SU-DHL-6 (cell line): ENCODE measurements at regions not wholly inside any gene's neighbourhood (a gene's known extent, or its start where the extent isn't known, plus 50 kb on each side); places are given as distances from the start of the nearest gene placed in this dataset.

Experiments used
- H2AFZ ChIP-seq: fragments of 200-600 bp; sonication (generic); 2 replicates; pipeline ENCODE4 v1.6.1; 2014; ENCODE audit warnings: low read depth, mild to moderate bottlenecking, moderate library complexity, mixed read lengths, antibody characterized with exemption, low read length; ENCODE audit not compliant: severe bottlenecking
- H3F3A ChIP-seq: fragments of 200-600 bp; shearing (Covaris generic); 2 replicates; pipeline ENCODE4 v1.6.0; 2016; ENCODE audit warnings: antibody characterized with exemption, mild to moderate bottlenecking; ENCODE audit not compliant: insufficient read depth
- H3K27ac ChIP-seq: fragments of 200-600 bp; sonication (generic); 2 replicates; pipeline ENCODE4 v1.5.1; 2016; ENCODE audit warnings: low read depth, mild to moderate bottlenecking, low read length, moderate library complexity, mixed read lengths
- H3K27me3 ChIP-seq: fragments of 200-600 bp; sonication (generic), shearing (Covaris generic); 2 replicates; pipeline ENCODE4 v1.6.0; 2014; ENCODE audit warnings: mild to moderate bottlenecking, low read length
- H3K36me3 ChIP-seq: fragments of 200-600 bp; sonication (generic); 2 replicates; pipeline ENCODE4 v1.6.1; 2014; ENCODE audit warnings: mild to moderate bottlenecking, low read length, mixed read lengths
- H3K4me2 ChIP-seq: fragments of 300-600, 200-600 bp; shearing (Covaris generic), sonication (generic); 2 replicates; pipeline ENCODE4 v1.6.0; 2014; ENCODE audit warnings: low read length, low read depth, mild to moderate bottlenecking; ENCODE audit not compliant: poor library complexity, severe bottlenecking
- H3K4me3 ChIP-seq: fragments of 200-600 bp; sonication (generic); 2 replicates; pipeline ENCODE4 v1.5.1; 2014; ENCODE audit warnings: antibody characterized with exemption, low read length, mild to moderate bottlenecking, mixed read lengths; ENCODE audit not compliant: insufficient read depth, poor library complexity, severe bottlenecking
- H3K79me2 ChIP-seq: fragments of 200-600 bp; sonication (generic); 2 replicates; pipeline ENCODE4 v1.6.1; 2014; ENCODE audit warnings: mild to moderate bottlenecking, low read length, moderate library complexity; ENCODE audit not compliant: insufficient read depth
- H3K9ac ChIP-seq: fragments of 200-600 bp; sonication (generic); 2 replicates; pipeline ENCODE4 v1.7.0; 2014; ENCODE audit warnings: mild to moderate bottlenecking, low read length
- H3K9me2 ChIP-seq: fragments of 200-600 bp; sonication (generic); replicated peaks from 2 replicates; pipeline ENCODE4 v1.6.1; 2014; ENCODE audit warnings: low read length; ENCODE audit not compliant: insufficient read depth
- H3K9me3 ChIP-seq: fragments of 200-600 bp; sonication (generic); 2 replicates; pipeline ENCODE4 v1.6.1; 2014; ENCODE audit warnings: low read length, mixed read lengths; ENCODE audit not compliant: insufficient read depth
- H4K20me1 ChIP-seq: fragments of 200-600 bp; sonication (generic); 2 replicates; pipeline ENCODE4 v1.6.1; 2014; ENCODE audit warnings: low read depth, mild to moderate bottlenecking, antibody characterized with exemption, low read length, moderate library complexity, mixed read lengths
- CTCF ChIP-seq: fragments of 200-600 bp; sonication (generic); IDR thresholded peaks from one replicate; pipeline ENCODE4 v1.5.1; 2017; ENCODE audit warnings: antibody characterized with exemption, mild to moderate bottlenecking, low read length, moderate library complexity; ENCODE audit not compliant: insufficient read depth, poor library complexity, severe bottlenecking
- EZH2phosphoT487 ChIP-seq: fragments of 200-600 bp; sonication (generic), shearing (Covaris generic); conservative IDR thresholded peaks from 2 replicates; pipeline ENCODE4 v1.6.1; 2018; ENCODE audit warnings: mild to moderate bottlenecking, antibody characterized with exemption, low read length, moderate library complexity, mixed read lengths

DNA sequence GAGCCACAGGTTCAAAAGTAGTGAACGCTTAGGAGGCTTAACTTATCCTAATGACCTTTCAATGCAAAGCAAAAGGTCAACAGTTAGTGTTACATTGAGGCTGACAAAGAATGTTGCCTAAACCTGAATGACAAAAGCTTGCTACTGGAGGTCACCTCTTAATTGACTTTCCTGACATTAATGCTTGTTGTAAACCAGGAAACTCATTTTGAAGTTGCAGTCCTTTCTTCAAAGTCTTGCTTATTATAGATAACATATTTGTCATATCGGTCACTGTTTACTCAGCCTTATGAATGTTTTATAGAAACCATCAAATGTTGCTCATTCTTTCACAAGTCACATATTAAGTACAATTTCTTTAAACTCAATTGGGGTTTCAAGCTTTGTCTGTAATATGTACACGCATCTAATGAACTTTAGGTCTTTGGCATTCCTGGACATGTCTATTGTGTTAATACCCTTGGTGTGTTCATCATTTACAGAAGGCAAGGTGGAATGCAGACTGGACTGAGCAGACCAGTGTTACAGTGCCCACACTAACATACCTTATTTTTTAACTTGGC lies 488.2 kb upstream of the NECTIN3 start:
- Histone ChIP-seq H3K9me3 (no peaks in the 10 kb centered on the region), H2AFZ (no peak overlapping the region), H3K4me2 (no peak overlapping the region), H3K4me3 (no peak overlapping the region), H3K36me3 (no peaks in the 10 kb centered on the region), H3K27me3 (no peaks in the 10 kb centered on the region), H3K79me2 (no peaks in the 10 kb centered on the region), H3K9me2 (no peaks in the 10 kb centered on the region), H3K9ac (no peak overlapping the region), H4K20me1 (no peaks in the 10 kb centered on the region), H3F3A (no peaks in the 10 kb centered on the region), H3K27ac (no peak overlapping the region)
- TF ChIP-seq CTCF (no peak), EZH2phosphoT487 (no peak)

DNA sequence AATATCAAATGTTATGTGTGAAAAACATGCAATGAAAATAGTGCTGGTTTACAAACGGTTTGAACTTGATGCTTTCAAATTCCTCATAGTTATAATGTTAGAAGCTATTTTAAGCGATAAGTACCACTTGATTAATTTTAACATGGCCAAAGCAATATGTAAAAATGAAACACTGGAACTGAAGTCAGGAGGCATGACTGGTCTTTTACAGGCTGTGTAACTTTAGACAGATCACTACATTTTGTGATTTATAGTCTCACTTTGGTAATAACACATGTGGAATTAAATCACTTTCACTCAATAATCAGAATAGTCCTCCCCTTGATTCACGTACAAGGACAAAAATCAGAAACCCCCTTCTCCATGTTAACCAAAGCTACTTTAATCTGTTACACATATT lies 482.7 kb upstream of the NECTIN3 start:
- Histone ChIP-seq H3K4me3 (no peak overlapping the region), H3K9me2 (no peaks in the 10 kb centered on the region), H3K27me3 (no peaks in the 10 kb centered on the region), H4K20me1 (no peaks in the 10 kb centered on the region), H3K9me3 (no peaks in the 10 kb centered on the region), H3K36me3 (no peaks in the 10 kb centered on the region), H3K9ac (no peak overlapping the region), H3K4me2 (no peak overlapping the region), H2AFZ (no peak overlapping the region), H3K27ac (no peak overlapping the region), H3K79me2 (no peaks in the 10 kb centered on the region), H3F3A (no peaks in the 10 kb centered on the region)
- no peak for TF ChIP-seq CTCF
- no peak for TF ChIP-seq EZH2phosphoT487

DNA sequence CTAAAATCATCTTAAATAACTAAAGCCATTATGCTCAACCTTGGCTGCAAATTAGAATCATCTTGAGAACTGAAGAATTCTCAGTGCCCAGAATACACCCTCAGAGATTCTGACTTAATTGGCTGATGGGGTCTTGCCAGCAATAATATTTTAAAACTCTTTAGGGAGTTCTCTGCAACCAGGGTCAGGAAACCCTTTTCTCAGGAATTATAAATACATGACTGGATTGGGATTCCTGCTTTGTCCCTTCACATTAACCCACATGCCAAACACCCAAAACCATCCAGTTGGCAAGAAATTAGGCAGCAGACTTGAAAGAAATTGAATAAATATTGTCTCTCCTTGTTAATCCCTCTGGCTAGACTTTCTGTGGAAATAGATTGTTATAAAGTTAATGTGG lies 482.3 kb upstream of the NECTIN3 start:
- Histone ChIP-seq H3K4me2 (no peak overlapping the region), H3F3A (no peaks in the 10 kb centered on the region), H3K9me2 (no peaks in the 10 kb centered on the region), H3K9me3 (no peaks in the 10 kb centered on the region), H3K79me2 (no peaks in the 10 kb centered on the region), H3K36me3 (no peaks in the 10 kb centered on the region), H4K20me1 (no peaks in the 10 kb centered on the region), H3K4me3 (no peak overlapping the region), H2AFZ (no peak overlapping the region), H3K27me3 (no peaks in the 10 kb centered on the region), H3K27ac (no peak overlapping the region), H3K9ac (no peak overlapping the region)
- TF ChIP-seq EZH2phosphoT487 (no peak), CTCF (no peak)
